HL-60 (cell line): ENCODE measurements at regions not wholly inside any gene's neighbourhood (a gene's known extent, or its start where the extent isn't known, plus 50 kb on each side); places are given as distances from the start of the nearest gene placed in this dataset.

ENCODE experiments used
- DNase-seq, 2 experiments: peaks; one replicate each; pipeline ENCODE4 v3.0.0-alpha.2; 2010 to 2020; ENCODE audit warnings: low read depth in 1 of 2, low spot score in 1 of 2
- H3K27ac ChIP-seq: fragments of 250-450 bp; sonication (Bioruptor Pico); replicated peaks from 2 replicates; pipeline ENCODE4 v1.5.1; 2020; ENCODE audit warnings: mild to moderate bottlenecking, moderate library complexity
- H3K27me3 ChIP-seq: fragments of 250-450 bp; sonication (Bioruptor Pico); 2 replicates; pipeline ENCODE4 v1.5.1; 2021; ENCODE audit warnings: mild to moderate bottlenecking, moderate library complexity; ENCODE audit not compliant: insufficient read depth, poor library complexity, severe bottlenecking
- H3K4me3 ChIP-seq: replicated peaks from 2 replicates; pipeline ENCODE4 v1.5.1; 2011; ENCODE audit warnings: mild to moderate bottlenecking, control low read depth, low read length; ENCODE audit not compliant: insufficient read depth
- GABPA ChIP-seq: IDR thresholded peaks from 2 replicates; pipeline ENCODE4 v1.6.1; 2012; ENCODE audit warnings: low read depth
- POLR2AphosphoS5 ChIP-seq: IDR thresholded peaks from 2 replicates; pipeline ENCODE4 v1.6.1; 2012; ENCODE audit warnings: low read depth
- SPI1 ChIP-seq: IDR thresholded peaks from 2 replicates; pipeline ENCODE4 v1.6.1; 2012; ENCODE audit warnings: low read depth, mild to moderate bottlenecking, borderline replicate concordance
- TF ChIP-seq, protein P1 (sequence below): IDR thresholded peaks from one replicate; pipeline ENCODE4 v1.5.1; 2011; ENCODE audit warnings: low read length, control low read depth, inconsistent platforms; ENCODE audit not compliant: insufficient read depth
- TF ChIP-seq, protein P2 (sequence below): IDR thresholded peaks from 2 replicates; pipeline ENCODE4 v1.6.1; 2012; ENCODE audit warnings: low read depth; ENCODE audit not compliant: insufficient replicate concordance

DNA sequence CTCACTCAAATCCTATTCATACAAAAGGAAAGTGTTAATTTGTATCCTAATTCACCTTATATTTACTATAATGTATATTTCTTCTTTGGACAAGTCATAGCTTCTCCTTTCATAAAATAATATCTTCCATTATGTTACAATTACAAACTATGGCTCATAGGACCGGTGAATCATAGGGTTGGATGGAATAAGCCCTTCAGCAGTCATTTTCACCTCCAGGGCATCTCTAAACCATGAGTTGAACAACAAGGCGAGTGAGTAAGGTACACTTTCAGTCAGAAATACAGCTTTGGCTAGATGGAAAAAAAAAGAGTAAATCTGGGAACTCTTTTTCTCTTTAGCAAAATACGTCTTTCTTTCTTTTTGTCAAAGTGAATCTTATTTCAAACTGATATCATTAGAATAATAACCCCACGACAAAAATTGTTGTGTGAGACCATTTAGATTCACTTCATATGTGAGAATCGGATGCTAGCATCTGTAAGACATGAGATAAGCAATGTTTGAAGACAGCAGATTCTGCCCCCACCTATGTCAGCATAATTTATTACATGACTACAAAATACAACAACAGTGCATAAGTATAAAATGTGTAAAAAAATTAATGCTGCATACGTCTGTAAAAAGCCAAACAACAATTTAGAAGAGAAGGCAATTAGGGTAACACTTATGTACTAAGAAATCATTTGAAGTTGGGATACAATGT is 184.4 kb upstream of the SLC38A2 start:
- no peak overlapping the region for H3K27ac ChIP-seq
- no peak overlapping the region for H3K4me3 ChIP-seq
- H3K27me3 ChIP-seq = no peaks in the 10 kb centered on the region
- DNase-seq = no peak
- TF ChIP-seq SPI1 (no peak), GABPA (no peak), POLR2AphosphoS5 (no peak)
- TF ChIP-seq, protein P1, sequence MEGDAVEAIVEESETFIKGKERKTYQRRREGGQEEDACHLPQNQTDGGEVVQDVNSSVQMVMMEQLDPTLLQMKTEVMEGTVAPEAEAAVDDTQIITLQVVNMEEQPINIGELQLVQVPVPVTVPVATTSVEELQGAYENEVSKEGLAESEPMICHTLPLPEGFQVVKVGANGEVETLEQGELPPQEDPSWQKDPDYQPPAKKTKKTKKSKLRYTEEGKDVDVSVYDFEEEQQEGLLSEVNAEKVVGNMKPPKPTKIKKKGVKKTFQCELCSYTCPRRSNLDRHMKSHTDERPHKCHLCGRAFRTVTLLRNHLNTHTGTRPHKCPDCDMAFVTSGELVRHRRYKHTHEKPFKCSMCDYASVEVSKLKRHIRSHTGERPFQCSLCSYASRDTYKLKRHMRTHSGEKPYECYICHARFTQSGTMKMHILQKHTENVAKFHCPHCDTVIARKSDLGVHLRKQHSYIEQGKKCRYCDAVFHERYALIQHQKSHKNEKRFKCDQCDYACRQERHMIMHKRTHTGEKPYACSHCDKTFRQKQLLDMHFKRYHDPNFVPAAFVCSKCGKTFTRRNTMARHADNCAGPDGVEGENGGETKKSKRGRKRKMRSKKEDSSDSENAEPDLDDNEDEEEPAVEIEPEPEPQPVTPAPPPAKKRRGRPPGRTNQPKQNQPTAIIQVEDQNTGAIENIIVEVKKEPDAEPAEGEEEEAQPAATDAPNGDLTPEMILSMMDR = no peak
- TF ChIP-seq, protein P2, sequence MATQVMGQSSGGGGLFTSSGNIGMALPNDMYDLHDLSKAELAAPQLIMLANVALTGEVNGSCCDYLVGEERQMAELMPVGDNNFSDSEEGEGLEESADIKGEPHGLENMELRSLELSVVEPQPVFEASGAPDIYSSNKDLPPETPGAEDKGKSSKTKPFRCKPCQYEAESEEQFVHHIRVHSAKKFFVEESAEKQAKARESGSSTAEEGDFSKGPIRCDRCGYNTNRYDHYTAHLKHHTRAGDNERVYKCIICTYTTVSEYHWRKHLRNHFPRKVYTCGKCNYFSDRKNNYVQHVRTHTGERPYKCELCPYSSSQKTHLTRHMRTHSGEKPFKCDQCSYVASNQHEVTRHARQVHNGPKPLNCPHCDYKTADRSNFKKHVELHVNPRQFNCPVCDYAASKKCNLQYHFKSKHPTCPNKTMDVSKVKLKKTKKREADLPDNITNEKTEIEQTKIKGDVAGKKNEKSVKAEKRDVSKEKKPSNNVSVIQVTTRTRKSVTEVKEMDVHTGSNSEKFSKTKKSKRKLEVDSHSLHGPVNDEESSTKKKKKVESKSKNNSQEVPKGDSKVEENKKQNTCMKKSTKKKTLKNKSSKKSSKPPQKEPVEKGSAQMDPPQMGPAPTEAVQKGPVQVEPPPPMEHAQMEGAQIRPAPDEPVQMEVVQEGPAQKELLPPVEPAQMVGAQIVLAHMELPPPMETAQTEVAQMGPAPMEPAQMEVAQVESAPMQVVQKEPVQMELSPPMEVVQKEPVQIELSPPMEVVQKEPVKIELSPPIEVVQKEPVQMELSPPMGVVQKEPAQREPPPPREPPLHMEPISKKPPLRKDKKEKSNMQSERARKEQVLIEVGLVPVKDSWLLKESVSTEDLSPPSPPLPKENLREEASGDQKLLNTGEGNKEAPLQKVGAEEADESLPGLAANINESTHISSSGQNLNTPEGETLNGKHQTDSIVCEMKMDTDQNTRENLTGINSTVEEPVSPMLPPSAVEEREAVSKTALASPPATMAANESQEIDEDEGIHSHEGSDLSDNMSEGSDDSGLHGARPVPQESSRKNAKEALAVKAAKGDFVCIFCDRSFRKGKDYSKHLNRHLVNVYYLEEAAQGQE = no peak

DNA sequence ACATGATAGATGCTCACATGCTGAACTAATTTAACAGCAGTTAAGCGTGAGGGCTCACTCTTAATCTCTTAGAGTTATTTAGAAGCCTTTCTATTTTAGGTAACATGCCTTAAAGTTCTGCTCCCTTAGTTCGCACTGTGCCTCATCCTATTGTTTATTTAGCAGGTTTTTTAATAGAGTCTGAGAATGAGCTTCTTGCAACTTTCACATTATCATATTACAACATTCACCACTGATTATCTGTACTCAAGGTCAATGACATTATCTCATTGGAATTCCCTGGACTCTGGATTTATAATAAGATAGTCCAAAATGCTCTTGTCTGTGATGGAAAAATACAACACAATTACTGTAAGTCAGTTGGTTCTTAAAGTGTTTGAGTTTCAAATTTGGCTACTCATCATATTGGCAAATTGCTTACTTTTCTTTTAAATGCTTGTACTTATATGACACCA is 183.6 kb upstream of the SLC38A2 start:
- no peak for DNase-seq
- Histone ChIP-seq H3K27ac (no peak overlapping the region), H3K4me3 (no peak overlapping the region), H3K27me3 (no peaks in the 10 kb centered on the region)
- TF ChIP-seq, protein P2 = no peak
- TF ChIP-seq POLR2AphosphoS5 (no peak), GABPA (no peak), SPI1 (no peak)
- TF ChIP-seq, protein P1 = no peak

DNA sequence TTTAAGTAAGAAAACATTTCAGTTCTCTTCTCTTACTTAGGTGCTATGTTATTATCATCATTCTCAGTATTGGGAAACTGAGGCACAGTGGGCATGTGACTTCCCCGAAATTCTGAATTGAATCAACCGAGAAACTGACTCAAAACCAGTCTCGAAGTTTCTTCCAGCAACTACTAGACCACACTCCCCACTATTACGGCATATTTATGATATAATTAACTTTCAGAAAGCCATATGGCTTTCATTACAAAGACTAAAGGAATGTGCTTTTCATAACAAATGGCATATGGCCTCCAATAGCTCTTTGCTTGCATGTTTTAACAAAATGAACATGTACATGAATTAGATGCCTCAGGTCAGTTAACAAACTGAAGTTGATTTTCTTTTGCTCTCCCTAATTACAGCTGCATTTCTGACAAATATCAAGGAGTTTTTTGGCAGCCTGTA is 182.9 kb upstream of the SLC38A2 start:
- Histone ChIP-seq H3K27me3 (no peaks in the 10 kb centered on the region), H3K4me3 (no peak overlapping the region), H3K27ac (no peak overlapping the region)
- DNase-seq = no peak
- TF ChIP-seq POLR2AphosphoS5 = no peak
- TF ChIP-seq GABPA = no peak

DNA sequence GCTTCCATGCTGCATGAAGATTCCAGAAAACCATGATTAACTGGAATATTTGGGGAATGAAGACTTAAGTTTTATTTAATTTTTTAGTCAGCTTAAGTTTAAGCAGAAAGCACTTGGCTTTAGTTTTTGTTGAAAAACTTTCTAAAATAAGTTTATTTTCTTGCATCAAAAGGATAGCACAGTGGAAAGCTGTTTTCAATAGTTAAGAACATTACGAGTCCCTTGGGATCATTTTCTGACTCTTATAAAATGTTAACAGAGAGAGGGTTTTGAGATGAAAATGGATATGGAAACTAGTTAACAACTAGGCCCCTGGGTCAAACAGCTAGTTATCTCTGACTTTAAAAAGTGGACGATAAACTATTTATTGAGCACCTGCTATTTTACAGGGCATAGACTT is 181.9 kb upstream of the SLC38A2 start:
- DNase-seq = no peak
- Histone ChIP-seq H3K27me3 (no peaks in the 10 kb centered on the region), H3K4me3 (no peak overlapping the region), H3K27ac (no peak overlapping the region)
- TF ChIP-seq POLR2AphosphoS5 (no peak), GABPA (no peak)
- TF ChIP-seq, protein P1 = no peak
